ENCODE measurements at regions not wholly inside any gene's neighbourhood (a gene's known extent, or its start where the extent isn't known, plus 50 kb on each side); places are given as distances from the start of the nearest gene placed in this dataset.

- no peak for TF ChIP-seq CTCF (IDR thresholded peaks at IDR 0.05; ENCODE audit: low read length)
- no peak for TF ChIP-seq EZH2 (IDR thresholded peaks at IDR 0.05; ENCODE audit: borderline replicate concordance, low read length)
These were observed 340.5 kb upstream of the OBI1 start for GRCh38 chr13:78999494-78999893.
